ENCODE measurements at regions not wholly inside any gene's neighbourhood (a gene's known extent, or its start where the extent isn't known, plus 50 kb on each side); places are given as distances from the start of the nearest gene placed in this dataset.

- TF ChIP-seq POLR2A (IDR thresholded peaks at IDR 0.05; ENCODE audit: low read length): no peak
- TF ChIP-seq GATA1 (IDR thresholded peaks at IDR 0.05; ENCODE audit: low read depth, low read length): no peak
Measured at GRCh38 chr5:110063640-110064602, 374.2 kb downstream of the MAN2A1 start.
